ENCODE measurements at regions not wholly inside any gene's neighbourhood (a gene's known extent, or its start where the extent isn't known, plus 50 kb on each side); places are given as distances from the start of the nearest gene placed in this dataset.

GRCh38 chr14:43894534-43894933, 612.5 kb downstream of the FSCB start:
- no peak for TF ChIP-seq POLR2A (IDR thresholded peaks at IDR 0.05)
- peak in 1 of 5 experiments; percentile 24 for TF ChIP-seq CTCF (IDR thresholded peaks at IDR 0.05)
